ENCODE measurements at regions not wholly inside any gene's neighbourhood (a gene's known extent, or its start where the extent isn't known, plus 50 kb on each side); places are given as distances from the start of the nearest gene placed in this dataset.

GRCh38 chr16:85258629-85259028 is 146.4 kb upstream of the CIBAR2 start:
- H2BK120ac ChIP-seq (ENCODE audit: low read depth, low read length), result no peak overlapping the region
- no peak overlapping the region for H3K4me2 ChIP-seq (ENCODE audit: low read length)
- no peaks in the 10 kb centered on the region for H3K36me3 ChIP-seq (ENCODE audit: control insufficient read depth, insufficient read depth, low read length)
- H3K23ac ChIP-seq (ENCODE audit: low read length), result no peak overlapping the region
- H3K4me1 ChIP-seq (ENCODE audit: control insufficient read depth, low read depth, low read length), result peaks cover 3% of the 10 kb centered on the region
- no peak overlapping the region for H3K9ac ChIP-seq (ENCODE audit: low read length)
- no peak overlapping the region for H3K4ac ChIP-seq (ENCODE audit: low read depth, low read length)
- no peak overlapping the region for H2BK5ac ChIP-seq (ENCODE audit: low read length)
- DNase-seq, result no peak
- H2BK15ac ChIP-seq (replicated peaks; ENCODE audit: low read depth), result no peak overlapping the region
- H4K5ac ChIP-seq (ENCODE audit: low read length), result no peak overlapping the region
- no peaks in the 10 kb centered on the region for H3K79me1 ChIP-seq (ENCODE audit: low read length)
- H3K27ac ChIP-seq (ENCODE audit: low read depth, low read length), result no peak overlapping the region
- no peak overlapping the region for H3K4me3 ChIP-seq (ENCODE audit: low read length)
- WGBS (ENCODE audit: extremely low coverage, insufficient coverage, low lambda C conversion rate), result no CpG with 5 or more reads among the region's 18 CpGs
- H3K18ac ChIP-seq (ENCODE audit: low read length), result no peak overlapping the region
- no peaks in the 10 kb centered on the region for H3K79me2 ChIP-seq (ENCODE audit: control insufficient read depth, insufficient read depth, low read length)
- H3K56ac ChIP-seq (ENCODE audit: low read length), result no peak overlapping the region
- no peak overlapping the region for H2AK5ac ChIP-seq (ENCODE audit: low read length)
- no peak overlapping the region for H4K8ac ChIP-seq (ENCODE audit: low read depth, low read length)
- H3K27me3 ChIP-seq (ENCODE audit: insufficient read depth, low read length, poor library complexity), result no peaks in the 10 kb centered on the region

- no peak overlapping the region for H3K27ac ChIP-seq (ENCODE audit: low read depth, low read length)
- no peak overlapping the region for H2BK120ac ChIP-seq (ENCODE audit: low read depth, low read length)
- no peak overlapping the region for H3K4me3 ChIP-seq (ENCODE audit: low read length)
- no peak overlapping the region for H3K23ac ChIP-seq (ENCODE audit: low read length)
- no peaks in the 10 kb centered on the region for H3K79me1 ChIP-seq (ENCODE audit: low read length)
- H3K27me3 ChIP-seq (ENCODE audit: insufficient read depth, low read length, poor library complexity), result no peaks in the 10 kb centered on the region
- H3K4me2 ChIP-seq (ENCODE audit: low read length), result no peak overlapping the region
- no peak overlapping the region for H3K4ac ChIP-seq (ENCODE audit: low read depth, low read length)
- no peak overlapping the region for H4K5ac ChIP-seq (ENCODE audit: low read length)
- no peaks in the 10 kb centered on the region for H3K79me2 ChIP-seq (ENCODE audit: control insufficient read depth, insufficient read depth, low read length)
- DNase-seq, result no peak
- H3K56ac ChIP-seq (ENCODE audit: low read length), result no peak overlapping the region
- no peak overlapping the region for H2BK5ac ChIP-seq (ENCODE audit: low read length)
- H3K36me3 ChIP-seq (ENCODE audit: control insufficient read depth, insufficient read depth, low read length), result no peaks in the 10 kb centered on the region
- no peak overlapping the region for H3K18ac ChIP-seq (ENCODE audit: low read length)
- peaks cover 3% of the 10 kb centered on the region for H3K4me1 ChIP-seq (ENCODE audit: control insufficient read depth, low read depth, low read length)
- H4K8ac ChIP-seq (ENCODE audit: low read depth, low read length), result no peak overlapping the region
- H3K9ac ChIP-seq (ENCODE audit: low read length), result no peak overlapping the region
- no peak overlapping the region for H2AK5ac ChIP-seq (ENCODE audit: low read length)
- WGBS (ENCODE audit: extremely low coverage, insufficient coverage, low lambda C conversion rate), result no CpG with 5 or more reads among the region's 19 CpGs
- no peak overlapping the region for H2BK15ac ChIP-seq (replicated peaks; ENCODE audit: low read depth)
Observed at GRCh38 chr16:85259115-85259831, 147.0 kb upstream of the CIBAR2 start.

- H3K4ac ChIP-seq (ENCODE audit: low read depth, low read length), result no peak overlapping the region
- H2BK15ac ChIP-seq (replicated peaks; ENCODE audit: low read depth), result no peak overlapping the region
- no peak overlapping the region for H2BK5ac ChIP-seq (ENCODE audit: low read length)
- H3K36me3 ChIP-seq (ENCODE audit: control insufficient read depth, insufficient read depth, low read length), result no peaks in the 10 kb centered on the region
- H4K5ac ChIP-seq (ENCODE audit: low read length), result no peak overlapping the region
- H2BK120ac ChIP-seq (ENCODE audit: low read depth, low read length), result no peak overlapping the region
- H3K27me3 ChIP-seq (ENCODE audit: insufficient read depth, low read length, poor library complexity), result no peaks in the 10 kb centered on the region
- H3K18ac ChIP-seq (ENCODE audit: low read length), result no peak overlapping the region
- no peak overlapping the region for H3K23ac ChIP-seq (ENCODE audit: low read length)
- no peaks in the 10 kb centered on the region for H3K79me1 ChIP-seq (ENCODE audit: low read length)
- H2AK5ac ChIP-seq (ENCODE audit: low read length), result no peak overlapping the region
- H3K4me2 ChIP-seq (ENCODE audit: low read length), result no peak overlapping the region
- H3K4me1 ChIP-seq (ENCODE audit: control insufficient read depth, low read depth, low read length), result peaks cover 3% of the 10 kb centered on the region
- no peak overlapping the region for H3K27ac ChIP-seq (ENCODE audit: low read depth, low read length)
- WGBS (ENCODE audit: extremely low coverage, insufficient coverage, low lambda C conversion rate), result no CpG with 5 or more reads among the region's 9 CpGs
- H3K56ac ChIP-seq (ENCODE audit: low read length), result no peak overlapping the region
- H3K79me2 ChIP-seq (ENCODE audit: control insufficient read depth, insufficient read depth, low read length), result no peaks in the 10 kb centered on the region
- no peak overlapping the region for H3K4me3 ChIP-seq (ENCODE audit: low read length)
- H3K9ac ChIP-seq (ENCODE audit: low read length), result no peak overlapping the region
- H4K8ac ChIP-seq (ENCODE audit: low read depth, low read length), result no peak overlapping the region
- DNase-seq, result no peak
Observed at GRCh38 chr16:85259832-85260167, 147.5 kb upstream of the CIBAR2 start.

- Histone ChIP-seq H2AK5ac (ENCODE audit: low read length) (no peak overlapping the region), H3K4me1 (ENCODE audit: control insufficient read depth, low read depth, low read length) (peaks cover 3% of the 10 kb centered on the region), H3K9ac (ENCODE audit: low read length) (no peak overlapping the region), H3K56ac (ENCODE audit: low read length) (no peak overlapping the region), H3K4ac (ENCODE audit: low read depth, low read length) (no peak overlapping the region), H3K4me2 (ENCODE audit: low read length) (no peak overlapping the region), H2BK15ac (replicated peaks; ENCODE audit: low read depth) (no peak overlapping the region), H3K23ac (ENCODE audit: low read length) (no peak overlapping the region), H3K18ac (ENCODE audit: low read length) (no peak overlapping the region), H3K79me2 (ENCODE audit: control insufficient read depth, insufficient read depth, low read length) (no peaks in the 10 kb centered on the region), H4K8ac (ENCODE audit: low read depth, low read length) (no peak overlapping the region), H3K36me3 (ENCODE audit: control insufficient read depth, insufficient read depth, low read length) (no peaks in the 10 kb centered on the region), H3K27me3 (ENCODE audit: insufficient read depth, low read length, poor library complexity) (no peaks in the 10 kb centered on the region), H2BK120ac (ENCODE audit: low read depth, low read length) (no peak overlapping the region), H3K4me3 (ENCODE audit: low read length) (no peak overlapping the region), H4K5ac (ENCODE audit: low read length) (no peak overlapping the region), H3K79me1 (ENCODE audit: low read length) (no peaks in the 10 kb centered on the region), H3K27ac (ENCODE audit: low read depth, low read length) (no peak overlapping the region), H2BK5ac (ENCODE audit: low read length) (no peak overlapping the region)
- DNase-seq, result no peak
- no CpG with 5 or more reads among the region's 10 CpGs for WGBS (ENCODE audit: extremely low coverage, insufficient coverage, low lambda C conversion rate)
Observed at GRCh38 chr16:85261204-85261603, 148.9 kb upstream of the CIBAR2 start.

- Histone ChIP-seq H3K36me3 (ENCODE audit: control insufficient read depth, insufficient read depth, low read length) (no peaks in the 10 kb centered on the region), H4K8ac (ENCODE audit: low read depth, low read length) (no peak overlapping the region), H3K18ac (ENCODE audit: low read length) (no peak overlapping the region), H2AK5ac (ENCODE audit: low read length) (no peak overlapping the region), H3K79me2 (ENCODE audit: control insufficient read depth, insufficient read depth, low read length) (no peaks in the 10 kb centered on the region), H2BK15ac (replicated peaks; ENCODE audit: low read depth) (no peak overlapping the region), H3K4me3 (ENCODE audit: low read length) (no peak overlapping the region), H3K9ac (ENCODE audit: low read length) (no peak overlapping the region), H3K79me1 (ENCODE audit: low read length) (no peaks in the 10 kb centered on the region), H3K4ac (ENCODE audit: low read depth, low read length) (no peak overlapping the region), H3K27me3 (ENCODE audit: insufficient read depth, low read length, poor library complexity) (no peaks in the 10 kb centered on the region), H3K4me2 (ENCODE audit: low read length) (no peak overlapping the region), H3K23ac (ENCODE audit: low read length) (no peak overlapping the region), H3K27ac (ENCODE audit: low read depth, low read length) (no peak overlapping the region), H2BK120ac (ENCODE audit: low read depth, low read length) (no peak overlapping the region), H2BK5ac (ENCODE audit: low read length) (no peak overlapping the region), H4K5ac (ENCODE audit: low read length) (no peak overlapping the region), H3K56ac (ENCODE audit: low read length) (no peak overlapping the region), H3K4me1 (ENCODE audit: control insufficient read depth, low read depth, low read length) (peaks cover 3% of the 10 kb centered on the region)
- DNase-seq, result no peak
- no CpG with 5 or more reads among the region's 27 CpGs for WGBS (ENCODE audit: extremely low coverage, insufficient coverage, low lambda C conversion rate)
Observed at GRCh38 chr16:85261657-85262557, 149.6 kb upstream of the CIBAR2 start.

Data from mesendoderm (in vitro differentiated cells).